K562 (cell line): ENCODE measurements at regions not wholly inside any gene's neighbourhood (a gene's known extent, or its start where the extent isn't known, plus 50 kb on each side); places are given as distances from the start of the nearest gene placed in this dataset.

ENCODE experiments used
- BHLHE40 ChIP-seq: IDR thresholded peaks from 2 replicates; pipeline ENCODE4 v1.6.1; 2011; ENCODE audit warnings: low read length, improper control_type of control experiment
- CBX5 ChIP-seq: IDR thresholded peaks from 2 replicates; pipeline ENCODE4 v1.6.1; 2014; ENCODE audit warnings: low read depth, borderline replicate concordance
- CTBP1 ChIP-seq: fragments of 450-650 bp; IDR thresholded peaks from 2 replicates; pipeline ENCODE4 v1.6.1; 2016; ENCODE audit warnings: borderline replicate concordance
- ETV5 ChIP-seq: sonication (generic); formaldehyde crosslinking; IDR thresholded peaks from 2 replicates; pipeline ENCODE4 v1.4.0; 2020; ENCODE audit warnings: low read depth, mild to moderate bottlenecking, missing genetic modification reagents
- FOXP1 ChIP-seq: sonication (generic); formaldehyde crosslinking; IDR thresholded peaks from 2 replicates; pipeline ENCODE4 v1.8.0; 2022; ENCODE audit warnings: mild to moderate bottlenecking, missing genetic modification reagents
- KLF16 ChIP-seq: IDR thresholded peaks from 2 replicates; pipeline ENCODE4 v1.6.1; 2016; ENCODE audit warnings: antibody characterized with exemption
- NR2F6 ChIP-seq: fragments of 450-650 bp; formaldehyde crosslinking; IDR thresholded peaks from 2 replicates; pipeline ENCODE4 v1.4.0; 2020; ENCODE audit warnings: mild to moderate bottlenecking
- RCOR1 ChIP-seq, 2 experiments: IDR thresholded peaks; 2 replicates each; pipeline ENCODE4 v1.6.1; 2012; ENCODE audit warnings: low read depth in 2 of 2, low read length in 2 of 2, borderline replicate concordance in 1 of 2, improper control_type of control experiment in 1 of 2
- ZFP36 ChIP-seq: fragments of 150-350 bp; IDR thresholded peaks from 2 replicates; pipeline ENCODE4 v1.6.1; 2018; ENCODE audit warnings: low read length, low read depth; ENCODE audit not compliant: partially characterized antibody
- ZNF121 ChIP-seq: sonication (generic); formaldehyde crosslinking; conservative IDR thresholded peaks from 2 replicates; pipeline ENCODE4 v1.8.0; 2022; ENCODE audit warnings: missing genetic modification reagents
- TF ChIP-seq, protein P1 (sequence below): sonication (generic); formaldehyde crosslinking; IDR thresholded peaks from 2 replicates; pipeline ENCODE4 v1.8.0; 2022; ENCODE audit warnings: mild to moderate bottlenecking, missing genetic modification reagents
- TF ChIP-seq, protein P2 (sequence below): fragments of 450-650 bp; formaldehyde crosslinking; IDR thresholded peaks from 2 replicates; pipeline ENCODE4 v1.4.0; 2022; ENCODE audit warnings: mild to moderate bottlenecking, moderate library complexity
- TF ChIP-seq, protein P3 (sequence below), 2 experiments: fragments of 450-650 bp in 1 of 2; sonication (generic) in 1 of 2; formaldehyde crosslinking in 1 of 2; IDR thresholded peaks in 1 of 2; conservative IDR thresholded peaks in 1 of 2; 2 replicates each; pipeline versions ENCODE4 v1.6.1 to v1.8.1; 2016 to 2023; ENCODE audit warnings: mild to moderate bottlenecking in 2 of 2, moderate library complexity in 2 of 2, inconsistent platforms in 1 of 2, missing genetic modification reagents in 1 of 2
- TF ChIP-seq, protein P4 (sequence below): IDR thresholded peaks from 3 replicates; pipeline ENCODE4 v1.6.1; 2011; ENCODE audit warnings: borderline replicate concordance, mild to moderate bottlenecking; ENCODE audit not compliant: insufficient read length, insufficient read depth
- TF ChIP-seq, protein P5 (sequence below): fragments of 450-650 bp; IDR thresholded peaks from 2 replicates; pipeline ENCODE4 v1.6.1; 2014; ENCODE audit warnings: low read depth, mild to moderate bottlenecking, moderate library complexity, borderline replicate concordance
- TF ChIP-seq, protein P6 (sequence below): IDR thresholded peaks from 3 replicates; pipeline ENCODE4 v1.6.1; 2011; ENCODE audit warnings: borderline replicate concordance, mild to moderate bottlenecking, moderate library complexity; ENCODE audit not compliant: insufficient read length; ENCODE audit errors: extremely low read depth

DNA sequence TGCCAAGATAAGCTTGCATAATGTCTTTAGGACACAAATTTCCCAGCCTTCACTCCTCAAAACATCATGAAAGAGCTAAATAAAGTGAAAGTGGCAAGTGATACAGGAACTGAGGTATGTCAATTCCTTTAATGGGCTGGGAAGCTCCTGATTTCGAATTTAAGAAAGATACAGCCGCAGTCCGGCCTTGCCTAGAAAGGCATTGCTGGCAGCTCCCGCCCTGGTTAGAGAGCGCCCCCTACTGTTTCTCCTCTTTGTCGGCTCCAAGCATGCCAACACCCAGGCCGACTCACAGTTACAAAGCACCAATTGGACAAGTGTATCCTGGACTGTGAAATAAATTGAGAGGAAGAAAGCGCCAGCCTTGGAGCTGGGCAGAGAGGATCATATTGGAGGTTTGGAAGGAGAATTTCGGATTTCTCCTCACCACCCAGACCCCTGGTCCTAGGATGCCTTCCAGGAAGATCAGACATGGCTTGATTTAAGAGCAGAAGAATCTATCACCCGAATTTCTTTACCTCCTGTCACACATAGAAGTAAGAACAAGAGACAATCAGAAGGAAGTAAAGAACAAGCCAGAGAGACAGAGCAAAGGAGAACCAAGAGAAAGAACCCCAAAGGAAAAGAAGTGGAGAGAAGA lies 84.0 kb downstream of the FAM76B start (continued):
- TF ChIP-seq, protein P1, sequence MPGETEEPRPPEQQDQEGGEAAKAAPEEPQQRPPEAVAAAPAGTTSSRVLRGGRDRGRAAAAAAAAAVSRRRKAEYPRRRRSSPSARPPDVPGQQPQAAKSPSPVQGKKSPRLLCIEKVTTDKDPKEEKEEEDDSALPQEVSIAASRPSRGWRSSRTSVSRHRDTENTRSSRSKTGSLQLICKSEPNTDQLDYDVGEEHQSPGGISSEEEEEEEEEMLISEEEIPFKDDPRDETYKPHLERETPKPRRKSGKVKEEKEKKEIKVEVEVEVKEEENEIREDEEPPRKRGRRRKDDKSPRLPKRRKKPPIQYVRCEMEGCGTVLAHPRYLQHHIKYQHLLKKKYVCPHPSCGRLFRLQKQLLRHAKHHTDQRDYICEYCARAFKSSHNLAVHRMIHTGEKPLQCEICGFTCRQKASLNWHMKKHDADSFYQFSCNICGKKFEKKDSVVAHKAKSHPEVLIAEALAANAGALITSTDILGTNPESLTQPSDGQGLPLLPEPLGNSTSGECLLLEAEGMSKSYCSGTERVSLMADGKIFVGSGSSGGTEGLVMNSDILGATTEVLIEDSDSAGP = no peak
- peak; percentile 29; the same call in 1 of the 2 replicates for TF ChIP-seq CTBP1
- 0 out of 2 replicates have a peak, but pooled peaks have one; percentile 18 for TF ChIP-seq KLF16
- peak in 1 of 2 experiments; percentile 41; a peak in 1 of 4 replicates for TF ChIP-seq RCOR1 (IDR thresholded peaks at IDR 0.05; ENCODE audit: borderline replicate concordance in 1 of 2, low read depth in 2 of 2, low read length in 2 of 2)
- no peak for TF ChIP-seq CBX5
- TF ChIP-seq, protein P2, sequence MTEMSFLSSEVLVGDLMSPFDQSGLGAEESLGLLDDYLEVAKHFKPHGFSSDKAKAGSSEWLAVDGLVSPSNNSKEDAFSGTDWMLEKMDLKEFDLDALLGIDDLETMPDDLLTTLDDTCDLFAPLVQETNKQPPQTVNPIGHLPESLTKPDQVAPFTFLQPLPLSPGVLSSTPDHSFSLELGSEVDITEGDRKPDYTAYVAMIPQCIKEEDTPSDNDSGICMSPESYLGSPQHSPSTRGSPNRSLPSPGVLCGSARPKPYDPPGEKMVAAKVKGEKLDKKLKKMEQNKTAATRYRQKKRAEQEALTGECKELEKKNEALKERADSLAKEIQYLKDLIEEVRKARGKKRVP = no peak
- TF ChIP-seq ZFP36 = no peak
- TF ChIP-seq, protein P3, sequence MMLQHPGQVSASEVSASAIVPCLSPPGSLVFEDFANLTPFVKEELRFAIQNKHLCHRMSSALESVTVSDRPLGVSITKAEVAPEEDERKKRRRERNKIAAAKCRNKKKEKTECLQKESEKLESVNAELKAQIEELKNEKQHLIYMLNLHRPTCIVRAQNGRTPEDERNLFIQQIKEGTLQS (IDR thresholded peaks at IDR 0.05) = no peak
- TF ChIP-seq, protein P3 (CRISPR knock-in tag; conservative IDR thresholded peaks at IDR 0.05) = no peak
- no peak for TF ChIP-seq NR2F6
- TF ChIP-seq, protein P4, sequence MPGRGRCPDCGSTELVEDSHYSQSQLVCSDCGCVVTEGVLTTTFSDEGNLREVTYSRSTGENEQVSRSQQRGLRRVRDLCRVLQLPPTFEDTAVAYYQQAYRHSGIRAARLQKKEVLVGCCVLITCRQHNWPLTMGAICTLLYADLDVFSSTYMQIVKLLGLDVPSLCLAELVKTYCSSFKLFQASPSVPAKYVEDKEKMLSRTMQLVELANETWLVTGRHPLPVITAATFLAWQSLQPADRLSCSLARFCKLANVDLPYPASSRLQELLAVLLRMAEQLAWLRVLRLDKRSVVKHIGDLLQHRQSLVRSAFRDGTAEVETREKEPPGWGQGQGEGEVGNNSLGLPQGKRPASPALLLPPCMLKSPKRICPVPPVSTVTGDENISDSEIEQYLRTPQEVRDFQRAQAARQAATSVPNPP = no peak
- TF ChIP-seq, protein P5, sequence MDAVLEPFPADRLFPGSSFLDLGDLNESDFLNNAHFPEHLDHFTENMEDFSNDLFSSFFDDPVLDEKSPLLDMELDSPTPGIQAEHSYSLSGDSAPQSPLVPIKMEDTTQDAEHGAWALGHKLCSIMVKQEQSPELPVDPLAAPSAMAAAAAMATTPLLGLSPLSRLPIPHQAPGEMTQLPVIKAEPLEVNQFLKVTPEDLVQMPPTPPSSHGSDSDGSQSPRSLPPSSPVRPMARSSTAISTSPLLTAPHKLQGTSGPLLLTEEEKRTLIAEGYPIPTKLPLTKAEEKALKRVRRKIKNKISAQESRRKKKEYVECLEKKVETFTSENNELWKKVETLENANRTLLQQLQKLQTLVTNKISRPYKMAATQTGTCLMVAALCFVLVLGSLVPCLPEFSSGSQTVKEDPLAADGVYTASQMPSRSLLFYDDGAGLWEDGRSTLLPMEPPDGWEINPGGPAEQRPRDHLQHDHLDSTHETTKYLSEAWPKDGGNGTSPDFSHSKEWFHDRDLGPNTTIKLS = peak; percentile 31; the same call in 1 of the 2 replicates
- TF ChIP-seq, protein P6, sequence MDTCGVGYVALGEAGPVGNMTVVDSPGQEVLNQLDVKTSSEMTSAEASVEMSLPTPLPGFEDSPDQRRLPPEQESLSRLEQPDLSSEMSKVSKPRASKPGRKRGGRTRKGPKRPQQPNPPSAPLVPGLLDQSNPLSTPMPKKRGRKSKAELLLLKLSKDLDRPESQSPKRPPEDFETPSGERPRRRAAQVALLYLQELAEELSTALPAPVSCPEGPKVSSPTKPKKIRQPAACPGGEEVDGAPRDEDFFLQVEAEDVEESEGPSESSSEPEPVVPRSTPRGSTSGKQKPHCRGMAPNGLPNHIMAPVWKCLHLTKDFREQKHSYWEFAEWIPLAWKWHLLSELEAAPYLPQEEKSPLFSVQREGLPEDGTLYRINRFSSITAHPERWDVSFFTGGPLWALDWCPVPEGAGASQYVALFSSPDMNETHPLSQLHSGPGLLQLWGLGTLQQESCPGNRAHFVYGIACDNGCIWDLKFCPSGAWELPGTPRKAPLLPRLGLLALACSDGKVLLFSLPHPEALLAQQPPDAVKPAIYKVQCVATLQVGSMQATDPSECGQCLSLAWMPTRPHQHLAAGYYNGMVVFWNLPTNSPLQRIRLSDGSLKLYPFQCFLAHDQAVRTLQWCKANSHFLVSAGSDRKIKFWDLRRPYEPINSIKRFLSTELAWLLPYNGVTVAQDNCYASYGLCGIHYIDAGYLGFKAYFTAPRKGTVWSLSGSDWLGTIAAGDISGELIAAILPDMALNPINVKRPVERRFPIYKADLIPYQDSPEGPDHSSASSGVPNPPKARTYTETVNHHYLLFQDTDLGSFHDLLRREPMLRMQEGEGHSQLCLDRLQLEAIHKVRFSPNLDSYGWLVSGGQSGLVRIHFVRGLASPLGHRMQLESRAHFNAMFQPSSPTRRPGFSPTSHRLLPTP = no peak
- TF ChIP-seq BHLHE40 = peak; percentile 35; the same call in 1 of the 2 replicates
- TF ChIP-seq ZNF121 (CRISPR knock-in tag) = no peak
- TF ChIP-seq ETV5 = no peak
- TF ChIP-seq FOXP1 = no peak
